ENCODE measurements at regions not wholly inside any gene's neighbourhood (a gene's known extent, or its start where the extent isn't known, plus 50 kb on each side); places are given as distances from the start of the nearest gene placed in this dataset.

- TF ChIP-seq CTCF (IDR thresholded peaks at IDR 0.05; ENCODE audit: borderline replicate concordance, extremely low read depth, low read length, poor library complexity, severe bottlenecking) (no peak), EZH2 (IDR thresholded peaks at IDR 0.05; ENCODE audit: borderline replicate concordance, low read depth, low read length, severe bottlenecking) (no peak)
Measured at GRCh38 chr9:74357577-74357976, 139.6 kb upstream of the RORB start.
